ENCODE measurements at regions not wholly inside any gene's neighbourhood (a gene's known extent, or its start where the extent isn't known, plus 50 kb on each side); places are given as distances from the start of the nearest gene placed in this dataset.

DNA sequence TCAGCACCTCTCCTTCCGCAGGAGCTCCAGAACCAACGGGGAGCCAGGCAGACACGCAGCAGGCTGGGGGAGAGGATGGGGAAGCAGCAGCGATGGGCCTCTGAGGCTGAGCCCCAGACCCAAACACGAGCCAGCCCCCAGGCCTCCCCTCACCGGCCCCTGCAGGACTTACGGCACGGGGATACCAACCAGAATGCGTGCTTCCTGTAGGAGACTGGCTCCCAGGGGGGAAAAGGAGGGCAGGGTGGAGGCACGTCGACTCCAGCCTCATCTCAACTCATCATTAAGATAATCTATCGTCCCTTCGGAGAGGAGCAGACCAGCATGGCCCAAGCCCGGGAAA lies 495.1 kb upstream of the MYT1L start:
- peaks cover 7% of the 10 kb centered on the region for H3K27me3 Mint-ChIP-seq (ENCODE audit: low read depth)
- peaks cover 17% of the 10 kb centered on the region for H3K9me3 Mint-ChIP-seq
- H3K36me3 Mint-ChIP-seq, result no peaks in the 10 kb centered on the region
- TF ChIP-seq, protein P1, sequence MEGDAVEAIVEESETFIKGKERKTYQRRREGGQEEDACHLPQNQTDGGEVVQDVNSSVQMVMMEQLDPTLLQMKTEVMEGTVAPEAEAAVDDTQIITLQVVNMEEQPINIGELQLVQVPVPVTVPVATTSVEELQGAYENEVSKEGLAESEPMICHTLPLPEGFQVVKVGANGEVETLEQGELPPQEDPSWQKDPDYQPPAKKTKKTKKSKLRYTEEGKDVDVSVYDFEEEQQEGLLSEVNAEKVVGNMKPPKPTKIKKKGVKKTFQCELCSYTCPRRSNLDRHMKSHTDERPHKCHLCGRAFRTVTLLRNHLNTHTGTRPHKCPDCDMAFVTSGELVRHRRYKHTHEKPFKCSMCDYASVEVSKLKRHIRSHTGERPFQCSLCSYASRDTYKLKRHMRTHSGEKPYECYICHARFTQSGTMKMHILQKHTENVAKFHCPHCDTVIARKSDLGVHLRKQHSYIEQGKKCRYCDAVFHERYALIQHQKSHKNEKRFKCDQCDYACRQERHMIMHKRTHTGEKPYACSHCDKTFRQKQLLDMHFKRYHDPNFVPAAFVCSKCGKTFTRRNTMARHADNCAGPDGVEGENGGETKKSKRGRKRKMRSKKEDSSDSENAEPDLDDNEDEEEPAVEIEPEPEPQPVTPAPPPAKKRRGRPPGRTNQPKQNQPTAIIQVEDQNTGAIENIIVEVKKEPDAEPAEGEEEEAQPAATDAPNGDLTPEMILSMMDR (IDR thresholded peaks at IDR 0.05; ENCODE audit: unreplicated experiment), result no peak
- DNase-seq (ENCODE audit: low spot score in 2 of 2, unreplicated experiment in 2 of 2), result no peak
- H3K4me1 Mint-ChIP-seq, result no peaks in the 10 kb centered on the region
- no peak overlapping the region for H3K4me3 Mint-ChIP-seq
- no peak overlapping the region for H3K27ac Mint-ChIP-seq

DNA sequence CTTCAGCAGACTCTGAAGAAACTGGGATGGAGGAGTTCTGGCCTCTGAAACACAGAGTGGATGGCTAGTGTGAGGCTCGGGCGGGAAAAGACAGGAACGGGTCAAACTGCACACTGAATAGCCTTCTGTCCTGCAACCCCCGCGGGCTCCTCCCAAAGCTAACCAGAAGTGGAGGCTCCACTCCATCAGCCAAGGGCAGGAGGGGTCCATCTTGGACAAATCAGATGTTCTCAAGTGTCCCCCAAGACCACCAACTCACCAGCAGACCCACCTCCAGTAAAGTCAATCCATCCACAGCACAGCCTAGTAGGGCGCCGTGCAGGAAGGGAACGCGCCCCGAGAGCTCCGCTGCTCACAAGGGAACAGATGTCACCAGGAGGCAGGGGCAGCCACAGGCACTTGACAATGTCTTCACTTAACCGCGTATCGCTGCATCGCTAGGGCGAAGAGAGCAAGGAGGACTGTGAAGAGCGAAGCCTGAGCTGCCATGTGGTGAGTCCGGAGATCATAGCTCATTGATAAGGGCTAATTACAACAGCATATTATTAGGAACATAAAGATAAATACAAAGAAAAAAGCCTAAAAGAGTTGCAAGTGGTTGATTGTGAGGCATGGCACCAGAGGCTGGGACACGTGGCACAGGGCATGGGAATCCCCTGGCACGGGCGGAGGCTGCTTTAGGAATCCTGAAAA lies 494.6 kb upstream of the MYT1L start:
- TF ChIP-seq, protein P1 (IDR thresholded peaks at IDR 0.05; ENCODE audit: unreplicated experiment), result no peak
- Mint-ChIP-seq H3K4me3 (no peak overlapping the region), H3K36me3 (no peaks in the 10 kb centered on the region), H3K27me3 (ENCODE audit: low read depth) (peaks cover 7% of the 10 kb centered on the region), H3K4me1 (no peaks in the 10 kb centered on the region), H3K27ac (no peak overlapping the region), H3K9me3 (peaks cover 19% of the 10 kb centered on the region)
- DNase-seq (ENCODE audit: low spot score in 2 of 2, unreplicated experiment in 2 of 2), result no peak

DNA sequence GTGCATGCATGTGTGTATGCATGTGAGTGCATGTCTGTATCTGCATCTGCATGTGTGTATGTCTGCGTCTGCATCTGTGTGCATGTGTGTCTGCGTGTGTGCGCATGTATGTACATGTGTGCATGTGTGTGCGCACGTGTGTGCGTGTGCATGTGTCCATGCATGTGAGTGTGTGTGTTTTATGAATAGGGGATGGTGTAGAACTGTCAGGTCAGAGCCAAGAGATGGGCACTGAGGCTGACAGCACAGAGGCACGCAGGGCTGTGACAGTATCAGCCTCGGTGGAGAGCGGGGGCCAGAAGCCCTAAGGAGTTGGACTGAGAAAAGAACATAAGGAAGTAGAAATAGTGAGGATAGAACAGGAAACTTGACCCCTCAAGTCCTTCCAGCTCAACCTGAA lies 494.0 kb upstream of the MYT1L start:
- H3K4me3 Mint-ChIP-seq, result no peak overlapping the region

DNA sequence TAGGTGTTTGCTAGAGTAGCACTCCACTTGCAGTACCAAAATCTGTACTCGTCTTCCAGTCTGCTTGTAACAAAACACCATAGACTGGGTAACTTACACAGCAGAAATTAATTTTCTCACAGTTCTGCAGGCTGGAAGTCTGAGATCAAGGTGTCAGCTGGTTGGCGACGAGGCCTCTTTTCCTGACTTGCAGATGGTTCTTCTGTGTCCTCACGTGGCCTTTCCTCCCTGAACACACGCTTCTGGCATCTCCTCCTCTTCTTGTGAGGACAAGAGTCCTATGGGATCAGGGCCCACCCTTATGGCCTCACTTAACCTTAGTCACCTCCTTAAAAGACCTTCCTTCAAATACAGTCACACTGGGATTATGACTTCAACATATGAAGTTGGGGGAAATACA lies 493.5 kb upstream of the MYT1L start:
- H3K9me3 Mint-ChIP-seq, result peaks cover 29% of the 10 kb centered on the region
- H3K4me1 Mint-ChIP-seq, result no peaks in the 10 kb centered on the region
- no peak for DNase-seq (ENCODE audit: low spot score in 2 of 2, unreplicated experiment in 2 of 2)
- TF ChIP-seq, protein P1 (IDR thresholded peaks at IDR 0.05; ENCODE audit: unreplicated experiment), result no peak
- H3K36me3 Mint-ChIP-seq, result no peaks in the 10 kb centered on the region
- peaks cover 4% of the 10 kb centered on the region for H3K27me3 Mint-ChIP-seq (ENCODE audit: low read depth)
- no peak overlapping the region for H3K4me3 Mint-ChIP-seq
- no peak overlapping the region for H3K27ac Mint-ChIP-seq

More for the DNA sequence above, 494.0 kb upstream of the MYT1L start:
- Mint-ChIP-seq H3K27me3 (ENCODE audit: low read depth) (peaks cover 5% of the 10 kb centered on the region), H3K9me3 (peaks cover 25% of the 10 kb centered on the region), H3K36me3 (no peaks in the 10 kb centered on the region), H3K4me1 (no peaks in the 10 kb centered on the region), H3K27ac (no peak overlapping the region)
- no peak for DNase-seq (ENCODE audit: low spot score in 2 of 2, unreplicated experiment in 2 of 2)
- TF ChIP-seq, protein P1 (IDR thresholded peaks at IDR 0.05; ENCODE audit: unreplicated experiment), result no peak

DNA sequence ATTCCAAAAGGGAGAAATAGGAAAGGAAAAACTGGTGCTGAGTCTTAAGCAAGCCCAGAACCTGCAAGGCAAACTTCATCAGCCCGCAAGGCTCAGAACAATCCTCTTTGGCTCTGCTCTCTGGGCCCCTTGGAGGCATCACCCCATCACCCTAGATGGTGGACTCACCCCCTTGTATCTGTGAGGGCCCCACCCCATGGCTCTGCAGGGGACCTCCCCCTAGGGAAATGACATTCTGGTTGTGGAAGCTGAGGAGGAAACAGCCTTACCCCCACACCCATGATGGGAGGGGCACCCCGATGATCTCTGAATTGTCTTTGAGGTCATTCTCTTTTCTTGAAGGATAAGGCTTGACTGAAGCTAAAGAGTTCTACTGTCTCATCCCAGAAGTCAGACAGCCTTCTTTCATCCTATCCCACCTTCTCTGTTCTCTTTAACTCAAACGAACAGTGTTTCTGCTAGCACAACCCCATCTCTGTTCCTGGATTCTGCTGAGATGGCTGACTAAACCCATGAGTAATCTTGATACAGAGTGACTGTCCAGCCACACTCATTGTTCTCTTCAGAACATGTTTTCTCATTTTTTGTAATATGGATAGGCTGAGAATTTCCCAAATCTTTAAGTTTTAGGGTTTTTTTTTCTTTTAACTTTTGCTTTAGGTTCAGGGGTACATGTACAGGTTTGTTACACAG lies 492.1 kb upstream of the MYT1L start:
- no peak overlapping the region for H3K4me3 Mint-ChIP-seq
- TF ChIP-seq, protein P1 (IDR thresholded peaks at IDR 0.05; ENCODE audit: unreplicated experiment), result no peak
- H3K27ac Mint-ChIP-seq, result no peak overlapping the region
- H3K36me3 Mint-ChIP-seq, result no peaks in the 10 kb centered on the region
- no peak for DNase-seq (ENCODE audit: low spot score in 2 of 2, unreplicated experiment in 2 of 2)
- H3K9me3 Mint-ChIP-seq, result peaks cover 38% of the 10 kb centered on the region
- no peaks in the 10 kb centered on the region for H3K4me1 Mint-ChIP-seq
- H3K27me3 Mint-ChIP-seq (ENCODE audit: low read depth), result peaks cover 2% of the 10 kb centered on the region

Data from mesothelial cell of epicardium (in vitro differentiated cells).